OCI-LY3 (cell line): ENCODE measurements at regions not wholly inside any gene's neighbourhood (a gene's known extent, or its start where the extent isn't known, plus 50 kb on each side); places are given as distances from the start of the nearest gene placed in this dataset.
"Not testable (repeated sequence)": the region's sequence is repeated elsewhere in the genome, so short reads cannot be mapped to it uniquely, and the experiment has no call there.

Experiments used
- H2AFZ ChIP-seq: fragments of 200-600, 300-600 bp; shearing (Covaris generic); 2 replicates; pipeline ENCODE4 v1.6.0; 2014; ENCODE audit warnings: antibody characterized with exemption, low read depth, low read length
- H3K27ac ChIP-seq: fragments of 200-600, 300-600 bp; sonication (generic); 2 replicates; pipeline ENCODE4 v1.5.1; 2014; ENCODE audit warnings: mild to moderate bottlenecking, low read length, moderate library complexity, mixed read lengths
- H3K27me3 ChIP-seq: fragments of 200-600, 300-600 bp; sonication (generic); 2 replicates; pipeline ENCODE4 v1.6.1; 2014; ENCODE audit warnings: low read depth, low read length, mixed read lengths
- H3K36me3 ChIP-seq: fragments of 200-600, 300-600 bp; sonication (generic); replicated peaks from 2 replicates; pipeline ENCODE3; 2014; ENCODE audit warnings: low read depth, low read length, mixed read lengths
- H3K4me1 ChIP-seq: fragments of 300-600, 200-600 bp; sonication (generic); 2 replicates; pipeline ENCODE4 v1.6.1; 2014; ENCODE audit warnings: low read length, mixed read lengths
- H3K4me2 ChIP-seq: fragments of 200-600, 300-600 bp; sonication (generic); 2 replicates; pipeline ENCODE4 v1.6.1; 2014; ENCODE audit warnings: low read length, mixed read lengths
- H3K4me3 ChIP-seq: fragments of 300-600, 200-600 bp; sonication (generic); 2 replicates; pipeline ENCODE4 v1.5.1; 2014; ENCODE audit warnings: antibody characterized with exemption, mild to moderate bottlenecking, low read length, moderate library complexity
- H3K79me2 ChIP-seq: fragments of 300-600, 200-600 bp; shearing (Covaris generic); 2 replicates; pipeline ENCODE4 v1.6.1; 2014; ENCODE audit warnings: mild to moderate bottlenecking, low read length, mixed read lengths
- H3K9ac ChIP-seq: fragments of 300-600, 200-600 bp; shearing (Covaris generic); 2 replicates; pipeline ENCODE4 v1.6.0; 2014; ENCODE audit warnings: mild to moderate bottlenecking, low read length, moderate library complexity
- H3K9me3 ChIP-seq: fragments of 200-600, 300-600 bp; shearing (Covaris generic); 2 replicates; pipeline ENCODE4 v1.6.1; 2014; ENCODE audit warnings: low read length, mixed read lengths; ENCODE audit not compliant: insufficient read depth
- H4K20me1 ChIP-seq: fragments of 200-600, 300-600 bp; sonication (generic); 2 replicates; pipeline ENCODE4 v1.6.1; 2016; ENCODE audit warnings: low read length, mixed read lengths; ENCODE audit not compliant: insufficient read depth
- CTCF ChIP-seq: fragments of 200-600, 300-600 bp; sonication (generic); IDR thresholded peaks from 2 replicates; pipeline ENCODE4 v1.5.1; 2014; ENCODE audit warnings: antibody characterized with exemption, low read length, low read depth
- EZH2phosphoT487 ChIP-seq: fragments of 200-600 bp; shearing (Covaris generic); IDR thresholded peaks from 2 replicates; pipeline ENCODE4 v1.6.1; 2018; ENCODE audit warnings: antibody characterized with exemption, mixed run types, low read depth

- no peak for TF ChIP-seq CTCF
- no peak for TF ChIP-seq EZH2phosphoT487
- H3K36me3 ChIP-seq: no peaks in the 10 kb centered on the region
- H3K4me3 ChIP-seq: no peak overlapping the region
- no peak overlapping the region for H3K9ac ChIP-seq
- no peaks in the 10 kb centered on the region for H3K9me3 ChIP-seq
- H3K27ac ChIP-seq: no peak overlapping the region
- H3K27me3 ChIP-seq: no peaks in the 10 kb centered on the region
- H3K4me2 ChIP-seq: no peak overlapping the region
- no peaks in the 10 kb centered on the region for H3K4me1 ChIP-seq
- H3K79me2 ChIP-seq: no peaks in the 10 kb centered on the region
- no peaks in the 10 kb centered on the region for H4K20me1 ChIP-seq
- no peak overlapping the region for H2AFZ ChIP-seq
Observed at GRCh38 chr5:50898966-50899365, 232.5 kb downstream of the PARP8 start.

- Histone ChIP-seq H3K9ac (no peak overlapping the region), H2AFZ (no peak overlapping the region), H3K79me2 (no peaks in the 10 kb centered on the region), H3K27ac (no peak overlapping the region), H4K20me1 (no peaks in the 10 kb centered on the region), H3K36me3 (no peaks in the 10 kb centered on the region), H3K4me1 (no peaks in the 10 kb centered on the region), H3K27me3 (no peaks in the 10 kb centered on the region), H3K4me2 (no peak overlapping the region), H3K4me3 (no peak overlapping the region), H3K9me3 (no peaks in the 10 kb centered on the region)
- no peak for TF ChIP-seq EZH2phosphoT487
- TF ChIP-seq CTCF: no peak
Observed at GRCh38 chr5:50900952-50901510, 234.6 kb downstream of the PARP8 start.

- Histone ChIP-seq H3K27ac (no peak overlapping the region), H3K9ac (no peak overlapping the region), H3K4me3 (no peak overlapping the region), H3K36me3 (no peaks in the 10 kb centered on the region), H3K4me2 (no peak overlapping the region), H3K9me3 (no peaks in the 10 kb centered on the region), H3K27me3 (no peaks in the 10 kb centered on the region), H3K4me1 (no peaks in the 10 kb centered on the region), H4K20me1 (no peaks in the 10 kb centered on the region), H3K79me2 (no peaks in the 10 kb centered on the region), H2AFZ (no peak overlapping the region)
- TF ChIP-seq CTCF: no peak
- no peak for TF ChIP-seq EZH2phosphoT487
Observed at GRCh38 chr5:50903651-50904050, 237.2 kb downstream of the PARP8 start.

- Histone ChIP-seq H3K4me2 (no peak overlapping the region), H3K4me1 (no peaks in the 10 kb centered on the region), H2AFZ (no peak overlapping the region), H3K9ac (no peak overlapping the region), H4K20me1 (no peaks in the 10 kb centered on the region), H3K27ac (no peak overlapping the region), H3K36me3 (no peaks in the 10 kb centered on the region), H3K4me3 (no peak overlapping the region), H3K27me3 (no peaks in the 10 kb centered on the region), H3K9me3 (no peaks in the 10 kb centered on the region), H3K79me2 (no peaks in the 10 kb centered on the region)
- TF ChIP-seq CTCF (no peak), EZH2phosphoT487 (no peak)
Observed at GRCh38 chr5:50905996-50906570, 239.6 kb downstream of the PARP8 start.

GRCh38 chr5:50920160-50920559 lies 253.7 kb downstream of the PARP8 start:
- H3K4me3 ChIP-seq: not testable (repeated sequence)

More at GRCh38 chr5:50920160-50920559, 253.7 kb downstream of the PARP8 start:
- H3K4me1 ChIP-seq, H3K9ac ChIP-seq, H2AFZ ChIP-seq, H3K4me2 ChIP-seq, H3K36me3 ChIP-seq, H4K20me1 ChIP-seq, H3K79me2 ChIP-seq, H3K9me3 ChIP-seq, H3K27me3 ChIP-seq, H3K27ac ChIP-seq: not testable (repeated sequence)
